SK-N-SH (cell line): ENCODE measurements at regions not wholly inside any gene's neighbourhood (a gene's known extent, or its start where the extent isn't known, plus 50 kb on each side); places are given as distances from the start of the nearest gene placed in this dataset.

Experiments
- NRF1 ChIP-seq: IDR thresholded peaks from 2 replicates; pipeline ENCODE4 v1.6.1; 2012; ENCODE audit warnings: low read depth, mild to moderate bottlenecking, low read length
- POLR2AphosphoS5 ChIP-seq: IDR thresholded peaks from 2 replicates; pipeline ENCODE4 v1.6.1; 2012; ENCODE audit warnings: low read depth, low read length
- RFX5 ChIP-seq: IDR thresholded peaks from 2 replicates; pipeline ENCODE4 v1.6.1; 2012; ENCODE audit warnings: mild to moderate bottlenecking, improper control_type of control experiment, low read length
- SMC3 ChIP-seq: IDR thresholded peaks from 2 replicates; pipeline ENCODE4 v1.6.1; 2012; ENCODE audit warnings: low read depth, low read length, improper control_type of control experiment
- ZBTB33 ChIP-seq: IDR thresholded peaks from 2 replicates; pipeline ENCODE4 v1.4.0; 2012; ENCODE audit warnings: low read depth, borderline replicate concordance
- TF ChIP-seq, protein P1 (sequence below): fragments of 200-600 bp; sonication (generic); IDR thresholded peaks from 2 replicates; pipeline ENCODE4 v1.6.1; 2017; ENCODE audit warnings: antibody characterized with exemption, mild to moderate bottlenecking, moderate library complexity

DNA sequence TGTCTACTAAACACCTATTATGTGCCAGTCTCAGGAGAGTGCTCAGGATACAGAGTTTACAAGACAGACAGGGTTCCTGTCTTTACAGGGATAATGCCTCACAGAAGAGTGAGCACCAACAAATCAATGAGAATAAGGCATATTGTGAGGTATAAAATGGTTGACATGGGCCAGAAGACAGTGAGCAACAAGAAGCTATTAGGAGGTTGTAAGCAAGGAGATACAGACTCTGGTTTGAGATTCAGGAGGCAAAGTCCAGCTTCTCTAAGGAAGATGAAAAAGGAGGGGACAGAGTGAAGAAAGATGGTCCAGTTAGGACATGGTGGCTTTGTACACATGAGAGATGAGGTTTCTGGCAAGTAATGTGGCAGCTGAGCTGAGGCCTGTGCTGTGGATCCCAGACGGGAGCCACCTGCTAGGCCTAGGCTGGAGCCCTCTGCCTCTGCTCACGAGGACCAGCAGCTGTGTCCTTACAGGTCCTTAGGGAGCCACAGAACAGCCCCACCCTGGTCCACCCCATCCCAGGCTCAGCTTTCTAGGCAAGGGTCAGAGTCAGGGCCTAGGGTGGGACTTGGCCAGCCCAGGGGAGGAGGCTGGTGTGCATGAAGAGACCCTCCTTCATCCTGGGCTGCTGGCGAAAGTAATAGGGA lies 110.5 kb downstream of the ZNF280B start:
- TF ChIP-seq, protein P1, sequence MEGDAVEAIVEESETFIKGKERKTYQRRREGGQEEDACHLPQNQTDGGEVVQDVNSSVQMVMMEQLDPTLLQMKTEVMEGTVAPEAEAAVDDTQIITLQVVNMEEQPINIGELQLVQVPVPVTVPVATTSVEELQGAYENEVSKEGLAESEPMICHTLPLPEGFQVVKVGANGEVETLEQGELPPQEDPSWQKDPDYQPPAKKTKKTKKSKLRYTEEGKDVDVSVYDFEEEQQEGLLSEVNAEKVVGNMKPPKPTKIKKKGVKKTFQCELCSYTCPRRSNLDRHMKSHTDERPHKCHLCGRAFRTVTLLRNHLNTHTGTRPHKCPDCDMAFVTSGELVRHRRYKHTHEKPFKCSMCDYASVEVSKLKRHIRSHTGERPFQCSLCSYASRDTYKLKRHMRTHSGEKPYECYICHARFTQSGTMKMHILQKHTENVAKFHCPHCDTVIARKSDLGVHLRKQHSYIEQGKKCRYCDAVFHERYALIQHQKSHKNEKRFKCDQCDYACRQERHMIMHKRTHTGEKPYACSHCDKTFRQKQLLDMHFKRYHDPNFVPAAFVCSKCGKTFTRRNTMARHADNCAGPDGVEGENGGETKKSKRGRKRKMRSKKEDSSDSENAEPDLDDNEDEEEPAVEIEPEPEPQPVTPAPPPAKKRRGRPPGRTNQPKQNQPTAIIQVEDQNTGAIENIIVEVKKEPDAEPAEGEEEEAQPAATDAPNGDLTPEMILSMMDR = no peak
- no peak for TF ChIP-seq SMC3
- TF ChIP-seq ZBTB33 = no peak
- no peak for TF ChIP-seq NRF1
- TF ChIP-seq POLR2AphosphoS5 = no peak
- TF ChIP-seq RFX5 = no peak
